SK-N-MC (cell line): ENCODE measurements at regions not wholly inside any gene's neighbourhood (a gene's known extent, or its start where the extent isn't known, plus 50 kb on each side); places are given as distances from the start of the nearest gene placed in this dataset.

Experiments
- EZH2 ChIP-seq: fragments of 200-600 bp; sonication (generic); IDR thresholded peaks from one replicate; pipeline ENCODE4 v1.6.1; 2017; ENCODE audit warnings: antibody characterized with exemption
- FOXP2 ChIP-seq: optimal IDR thresholded peaks from 2 replicates; pipeline ENCODE3; 2011; ENCODE audit warnings: mild to moderate bottlenecking, moderate library complexity; ENCODE audit not compliant: insufficient read depth; ENCODE audit errors: extremely low read length, control extremely low read depth
- POLR2AphosphoS5 ChIP-seq: IDR thresholded peaks from 2 replicates; pipeline ENCODE4 v1.6.1; 2012; ENCODE audit warnings: mild to moderate bottlenecking, low read depth, low read length, borderline replicate concordance

DNA sequence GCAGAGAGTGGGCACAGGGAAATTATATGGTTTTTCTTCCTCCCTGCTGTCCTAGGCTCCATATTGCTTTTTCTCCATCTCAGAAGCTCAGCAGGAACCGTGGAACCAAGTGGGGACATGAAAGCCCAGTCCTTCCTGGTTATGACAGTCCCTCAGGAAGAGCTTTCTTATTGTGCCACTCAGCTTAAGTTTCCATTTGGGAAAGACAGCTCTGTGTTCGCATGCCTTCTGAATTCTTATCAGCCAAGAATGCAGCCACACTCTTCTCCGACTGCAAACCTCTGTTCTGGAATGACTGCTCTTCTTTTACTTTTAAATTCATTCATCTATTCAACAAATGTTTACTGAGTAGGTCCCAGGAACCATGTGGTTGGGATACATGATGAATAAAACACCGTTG is 58.0 kb upstream of the PPARGC1A start:
- no peak for TF ChIP-seq EZH2
- no peak for TF ChIP-seq POLR2AphosphoS5
- TF ChIP-seq FOXP2, result no peak
